NCI-H187 (cell line): ENCODE measurements at regions not wholly inside any gene's neighbourhood (a gene's known extent, or its start where the extent isn't known, plus 50 kb on each side); places are given as distances from the start of the nearest gene placed in this dataset.
"Not testable (repeated sequence)": the region's sequence is repeated elsewhere in the genome, so short reads cannot be mapped to it uniquely, and the experiment has no call there.

Source experiments
- DNase-seq, 2 experiments: peaks; one replicate each; lab custom pipeline; 2025; lab: John Stamatoyannopoulos, UW

GRCh38 chr3:36077320-36077719 is 303.0 kb upstream of the STAC start:
- DNase-seq, result no peak

- DNase-seq, result not testable (repeated sequence)
Measured at GRCh38 chr3:36082958-36083357, 297.3 kb upstream of the STAC start.

- DNase-seq, result no peak
Measured at GRCh38 chr3:36095238-36095637, 285.1 kb upstream of the STAC start.

- DNase-seq, result no peak
Measured at GRCh38 chr3:36097209-36097608, 283.1 kb upstream of the STAC start.

GRCh38 chr3:36114353-36114752 is 266.0 kb upstream of the STAC start:
- DNase-seq, result no peak

- no peak for DNase-seq
Measured at GRCh38 chr3:36124118-36124796, 256.0 kb upstream of the STAC start.

- no peak for DNase-seq
Measured at GRCh38 chr3:36132214-36132613, 248.1 kb upstream of the STAC start.

- DNase-seq, result no peak
Measured at GRCh38 chr3:36135863-36136262, 244.4 kb upstream of the STAC start.

GRCh38 chr3:36142746-36143145 is 237.6 kb upstream of the STAC start:
- DNase-seq, result no peak

- DNase-seq, result no peak
Measured at GRCh38 chr3:36146404-36146803, 233.9 kb upstream of the STAC start.

- no peak for DNase-seq
Measured at GRCh38 chr3:36147934-36148558, 232.3 kb upstream of the STAC start.

- DNase-seq, result no peak
Measured at GRCh38 chr3:36149447-36149865, 230.8 kb upstream of the STAC start.

GRCh38 chr3:36155515-36155914 is 224.8 kb upstream of the STAC start:
- no peak for DNase-seq

- no peak for DNase-seq
Measured at GRCh38 chr3:36164400-36164799, 215.9 kb upstream of the STAC start.

GRCh38 chr3:36165509-36166290 is 214.6 kb upstream of the STAC start:
- no peak for DNase-seq

- DNase-seq, result no peak
Measured at GRCh38 chr3:36166477-36166876, 213.8 kb upstream of the STAC start.

- DNase-seq, result no peak
Measured at GRCh38 chr3:36172699-36173098, 207.6 kb upstream of the STAC start.

- DNase-seq, result no peak
Measured at GRCh38 chr3:36175113-36175812, 205.0 kb upstream of the STAC start.

- DNase-seq, result no peak
Measured at GRCh38 chr3:36175916-36176461, 204.3 kb upstream of the STAC start.

GRCh38 chr3:36178018-36178417 is 202.3 kb upstream of the STAC start:
- no peak for DNase-seq

GRCh38 chr3:36182024-36182423 is 198.3 kb upstream of the STAC start:
- no peak for DNase-seq

GRCh38 chr3:36187197-36187596 is 193.1 kb upstream of the STAC start:
- not testable (repeated sequence) for DNase-seq
